ENCODE measurements at regions not wholly inside any gene's neighbourhood (a gene's known extent, or its start where the extent isn't known, plus 50 kb on each side); places are given as distances from the start of the nearest gene placed in this dataset.

- DNase-seq, result no peak
Observed at GRCh38 chr12:93180566-93180965, 197.2 kb upstream of the NUDT4 start.

- no peak for DNase-seq
Observed at GRCh38 chr12:93181409-93181965, 196.2 kb upstream of the NUDT4 start.

GRCh38 chr12:93183940-93184671 is 193.6 kb upstream of the NUDT4 start:
- DNase-seq, result no peak

DNA sequence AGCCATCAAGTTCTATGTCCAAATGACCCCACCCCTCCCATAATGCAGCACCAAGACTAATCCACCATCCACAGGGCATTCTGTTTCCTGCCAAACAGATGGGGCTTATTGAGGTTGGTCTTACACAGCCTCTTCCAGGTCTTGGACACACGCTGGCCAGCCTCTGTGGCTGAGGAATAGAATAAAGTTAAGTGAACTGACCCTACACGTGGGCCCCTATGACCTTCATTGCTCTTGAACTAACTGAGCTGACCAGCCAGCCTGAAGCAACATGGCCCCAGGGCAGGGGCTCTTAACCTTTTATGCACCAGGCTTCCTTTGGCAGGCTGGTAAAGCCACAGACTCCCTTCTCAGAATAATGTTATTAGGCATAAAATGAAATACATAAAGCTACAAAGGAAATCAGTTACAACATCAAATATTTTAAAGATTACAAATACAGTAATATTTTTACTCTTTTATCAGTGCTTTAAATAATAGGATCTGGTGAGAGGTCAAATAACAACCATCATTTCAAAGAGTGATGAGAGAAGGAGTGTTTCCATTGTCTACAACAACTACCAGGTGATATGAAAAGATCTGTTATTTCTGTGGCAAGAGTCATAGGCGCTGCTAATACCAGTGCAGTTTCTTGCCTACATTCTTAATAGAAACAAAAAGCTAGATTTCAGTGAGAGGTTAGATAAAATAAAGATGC is 192.9 kb upstream of the NUDT4 start:
- no peak for DNase-seq

GRCh38 chr12:93185369-93185741 is 192.4 kb upstream of the NUDT4 start:
- no peak for DNase-seq

DNA sequence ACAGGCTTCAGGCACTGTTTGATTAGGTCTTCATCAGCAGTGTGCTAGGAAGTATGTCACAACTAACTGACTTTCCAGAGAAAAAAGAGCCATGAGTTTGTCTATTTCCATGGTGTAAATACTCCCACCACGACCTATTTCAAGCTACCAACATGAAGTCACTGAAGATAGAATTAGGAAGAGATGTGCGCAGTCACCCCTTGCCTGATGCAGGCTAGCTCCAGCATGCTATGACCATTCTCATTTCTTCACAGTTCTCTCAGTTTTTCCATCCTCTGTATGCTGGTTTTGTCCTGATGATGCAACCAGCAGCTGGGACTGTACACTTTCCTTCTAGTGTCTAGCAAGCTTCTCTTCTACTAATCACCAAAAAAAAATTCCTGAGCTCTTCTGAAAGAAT is 191.6 kb upstream of the NUDT4 start:
- no peak for DNase-seq

DNA sequence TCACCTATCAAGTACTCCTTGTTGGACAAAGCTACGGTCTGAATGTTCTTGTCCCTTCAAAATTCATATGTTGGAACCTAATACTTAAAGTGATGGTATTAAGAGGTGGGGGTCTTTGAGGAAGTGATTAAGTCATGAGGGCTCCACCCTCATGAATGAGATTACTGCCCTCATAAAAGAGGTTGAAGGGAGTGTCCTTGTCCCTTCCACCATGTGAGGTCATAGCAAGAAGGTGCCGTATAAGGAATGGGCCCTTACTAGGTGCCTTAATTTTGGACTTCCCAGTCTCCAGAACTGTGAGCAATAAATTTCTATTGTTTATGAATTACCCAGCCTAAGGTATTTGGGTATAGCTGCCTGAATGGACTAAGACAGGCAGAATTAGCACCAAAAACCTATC is 191.1 kb upstream of the NUDT4 start:
- no peak for DNase-seq

GRCh38 chr12:93191423-93191822 is 186.3 kb upstream of the NUDT4 start:
- DNase-seq, result no peak

- DNase-seq, result no peak
Observed at GRCh38 chr12:93191956-93192355, 185.8 kb upstream of the NUDT4 start.

- DNase-seq, result no peak
Observed at GRCh38 chr12:93192878-93193277, 184.8 kb upstream of the NUDT4 start.

- no peak for DNase-seq
Observed at GRCh38 chr12:93195511-93195910, 182.2 kb upstream of the NUDT4 start.

GRCh38 chr12:93197067-93197593 is 180.6 kb upstream of the NUDT4 start:
- no peak for DNase-seq

GRCh38 chr12:93198086-93198485 is 179.6 kb upstream of the NUDT4 start:
- DNase-seq, result no peak

GRCh38 chr12:93199831-93200236 is 177.9 kb upstream of the NUDT4 start:
- no peak for DNase-seq

GRCh38 chr12:93200291-93200917 is 177.3 kb upstream of the NUDT4 start:
- no peak for DNase-seq

DNA sequence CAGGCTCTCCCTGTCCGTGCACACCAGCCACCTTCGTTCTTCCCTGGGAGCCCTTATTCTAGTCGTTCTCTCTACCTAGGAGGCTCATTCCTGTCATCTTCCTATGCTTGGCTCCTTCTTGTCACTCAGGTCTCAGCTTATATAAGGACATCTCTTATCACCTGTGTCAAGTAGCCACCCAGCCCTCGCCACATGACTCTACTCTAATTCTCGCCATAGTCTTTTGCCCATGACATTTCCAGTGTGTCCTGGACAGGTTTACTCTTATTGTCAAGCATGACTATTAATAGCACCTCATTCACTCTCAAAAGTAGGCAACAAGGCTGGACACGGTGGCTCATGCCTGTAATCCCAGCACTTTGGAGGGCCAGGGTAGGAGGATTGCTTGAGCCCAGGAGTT is 175.7 kb upstream of the NUDT4 start:
- DNase-seq, result no peak

- DNase-seq, result no peak
Observed at GRCh38 chr12:93202688-93203087, 175.0 kb upstream of the NUDT4 start.

- no peak for DNase-seq
Observed at GRCh38 chr12:93203361-93203760, 174.4 kb upstream of the NUDT4 start.

DNA sequence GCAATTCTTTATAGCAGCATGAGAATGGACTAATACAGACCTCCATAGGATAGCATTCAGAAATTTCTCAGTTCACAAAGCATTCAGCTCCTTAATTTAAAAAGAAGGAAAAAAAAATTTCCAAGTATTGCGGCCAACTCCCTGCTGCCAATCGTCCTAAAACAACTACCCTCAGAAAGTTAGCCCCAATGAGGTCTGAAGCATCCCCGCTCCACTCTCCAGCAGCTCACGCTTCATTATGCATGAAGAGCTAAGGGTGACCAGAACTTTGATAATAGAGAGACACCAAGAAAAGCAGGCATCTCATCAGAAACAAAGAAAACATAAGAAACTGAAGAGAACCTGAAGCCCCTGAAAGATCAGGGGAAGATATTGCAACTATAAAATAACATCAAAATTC is 172.8 kb upstream of the NUDT4 start:
- no peak for DNase-seq

DNA sequence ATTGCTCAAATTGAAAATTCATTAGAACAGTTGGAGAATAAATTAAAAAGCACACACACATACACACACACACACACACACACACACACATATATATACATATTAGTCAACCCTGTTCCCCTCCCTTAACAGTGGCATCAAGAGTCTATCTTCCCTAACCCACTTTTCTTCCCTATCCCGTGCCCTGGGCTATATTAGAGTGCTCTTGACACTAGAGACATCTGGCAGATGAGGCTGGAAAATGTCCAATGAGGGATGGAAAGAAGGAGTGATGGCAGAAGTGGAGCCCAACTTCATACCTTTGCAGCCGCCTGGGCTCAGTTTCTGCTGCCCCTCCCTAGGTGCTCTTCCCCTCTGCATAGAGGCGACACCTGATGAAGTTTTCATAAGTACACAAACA is 172.4 kb upstream of the NUDT4 start:
- DNase-seq, result no peak

GRCh38 chr12:93208011-93208410 is 169.7 kb upstream of the NUDT4 start:
- no peak for DNase-seq

DNA sequence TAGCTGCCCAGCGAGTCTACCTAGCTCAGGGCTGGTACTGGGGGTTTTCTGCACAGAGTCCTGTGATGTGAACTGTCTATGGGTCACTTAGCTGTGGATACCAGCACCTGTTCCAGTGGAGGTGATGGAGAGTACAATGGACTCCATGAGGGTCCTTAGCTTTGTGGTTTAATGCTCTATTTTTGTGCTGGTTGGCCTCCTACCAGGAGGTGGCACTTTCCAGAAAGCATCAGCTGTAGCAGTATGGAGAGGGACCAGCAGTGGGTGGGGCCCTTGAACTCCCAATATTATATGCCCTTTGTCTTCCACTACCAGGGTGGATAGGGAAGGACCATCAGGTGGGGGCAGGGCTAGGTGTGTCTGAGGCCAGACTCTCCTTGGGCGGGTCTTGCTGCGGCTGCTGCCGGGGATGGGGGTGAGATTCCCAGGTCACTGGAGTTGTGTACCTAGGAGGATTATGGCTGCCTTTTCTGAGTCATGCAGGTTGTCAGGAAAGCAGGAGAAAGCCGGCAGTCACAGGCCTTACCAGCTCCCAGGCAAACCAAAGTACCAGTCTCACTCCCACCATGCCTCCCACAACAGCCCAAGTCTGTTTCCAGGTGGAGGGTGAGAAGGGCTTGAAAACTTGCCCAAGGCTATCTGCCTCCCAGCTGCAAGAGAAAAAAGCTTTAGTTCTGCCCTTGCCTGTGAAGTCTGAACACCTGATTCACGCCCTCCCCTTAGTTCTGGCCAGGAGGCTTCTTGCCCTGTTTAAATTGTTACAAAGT is 163.0 kb upstream of the NUDT4 start:
- no peak for DNase-seq

DNA sequence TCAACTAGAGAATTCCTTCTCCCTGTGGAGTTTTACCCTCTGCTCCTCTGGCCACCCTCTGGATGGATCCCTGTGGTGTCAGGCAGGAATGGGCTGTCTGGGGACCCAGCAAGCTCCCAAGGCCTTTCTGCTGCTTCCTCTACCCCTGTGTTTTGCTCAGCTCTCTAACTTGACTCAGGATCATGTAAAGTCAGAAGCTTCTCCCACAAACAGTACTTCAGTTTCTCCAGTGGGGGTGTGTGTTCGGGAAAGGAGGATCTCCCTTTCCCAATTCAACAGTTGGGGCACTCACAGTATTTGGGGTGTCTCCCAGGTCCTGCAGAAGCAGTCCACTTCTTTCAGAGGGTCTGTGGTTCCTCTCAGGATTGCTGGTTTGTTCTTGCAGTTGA is 162.4 kb upstream of the NUDT4 start:
- DNase-seq, result no peak
